PC-9 (cell line): ENCODE measurements at regions not wholly inside any gene's neighbourhood (a gene's known extent, or its start where the extent isn't known, plus 50 kb on each side); places are given as distances from the start of the nearest gene placed in this dataset.

ENCODE experiments used
- CTCF ChIP-seq: fragments of 200-600 bp; sonication (generic); conservative IDR thresholded peaks from 2 replicates; pipeline ENCODE4 v1.6.1; 2017; ENCODE audit warnings: mixed run types, antibody characterized with exemption, mild to moderate bottlenecking, moderate library complexity
- EZH2 ChIP-seq: fragments of 200-600 bp; sonication (generic); IDR thresholded peaks from 2 replicates; pipeline ENCODE4 v1.8.0; 2017; ENCODE audit warnings: antibody characterized with exemption, low read depth

- TF ChIP-seq CTCF = peak; percentile 79
- no peak for TF ChIP-seq EZH2
Observed at GRCh38 chr19:30799865-30800755, 427.9 kb downstream of the ZNF536 start.
